ENCODE measurements at regions not wholly inside any gene's neighbourhood (a gene's known extent, or its start where the extent isn't known, plus 50 kb on each side); places are given as distances from the start of the nearest gene placed in this dataset.

GRCh38 chr13:33927315-33927714, 109.4 kb downstream of the RFC3 start:
- no peak for TF ChIP-seq BHLHE40 (IDR thresholded peaks at IDR 0.05; ENCODE audit: low read depth, low read length)
- TF ChIP-seq, protein P1, sequence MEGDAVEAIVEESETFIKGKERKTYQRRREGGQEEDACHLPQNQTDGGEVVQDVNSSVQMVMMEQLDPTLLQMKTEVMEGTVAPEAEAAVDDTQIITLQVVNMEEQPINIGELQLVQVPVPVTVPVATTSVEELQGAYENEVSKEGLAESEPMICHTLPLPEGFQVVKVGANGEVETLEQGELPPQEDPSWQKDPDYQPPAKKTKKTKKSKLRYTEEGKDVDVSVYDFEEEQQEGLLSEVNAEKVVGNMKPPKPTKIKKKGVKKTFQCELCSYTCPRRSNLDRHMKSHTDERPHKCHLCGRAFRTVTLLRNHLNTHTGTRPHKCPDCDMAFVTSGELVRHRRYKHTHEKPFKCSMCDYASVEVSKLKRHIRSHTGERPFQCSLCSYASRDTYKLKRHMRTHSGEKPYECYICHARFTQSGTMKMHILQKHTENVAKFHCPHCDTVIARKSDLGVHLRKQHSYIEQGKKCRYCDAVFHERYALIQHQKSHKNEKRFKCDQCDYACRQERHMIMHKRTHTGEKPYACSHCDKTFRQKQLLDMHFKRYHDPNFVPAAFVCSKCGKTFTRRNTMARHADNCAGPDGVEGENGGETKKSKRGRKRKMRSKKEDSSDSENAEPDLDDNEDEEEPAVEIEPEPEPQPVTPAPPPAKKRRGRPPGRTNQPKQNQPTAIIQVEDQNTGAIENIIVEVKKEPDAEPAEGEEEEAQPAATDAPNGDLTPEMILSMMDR (conservative IDR thresholded peaks at IDR 0.05; ENCODE audit: low read depth, low read length) = no peak
- no peak for TF ChIP-seq NFE2L2 (IDR thresholded peaks at IDR 0.05; ENCODE audit: low read depth, low read length)

Measured in IMR-90 (cell line).